ENCODE measurements at regions not wholly inside any gene's neighbourhood (a gene's known extent, or its start where the extent isn't known, plus 50 kb on each side); places are given as distances from the start of the nearest gene placed in this dataset.
"Not testable (repeated sequence)": the region's sequence is repeated elsewhere in the genome, so short reads cannot be mapped to it uniquely, and the experiment has no call there.

DNA sequence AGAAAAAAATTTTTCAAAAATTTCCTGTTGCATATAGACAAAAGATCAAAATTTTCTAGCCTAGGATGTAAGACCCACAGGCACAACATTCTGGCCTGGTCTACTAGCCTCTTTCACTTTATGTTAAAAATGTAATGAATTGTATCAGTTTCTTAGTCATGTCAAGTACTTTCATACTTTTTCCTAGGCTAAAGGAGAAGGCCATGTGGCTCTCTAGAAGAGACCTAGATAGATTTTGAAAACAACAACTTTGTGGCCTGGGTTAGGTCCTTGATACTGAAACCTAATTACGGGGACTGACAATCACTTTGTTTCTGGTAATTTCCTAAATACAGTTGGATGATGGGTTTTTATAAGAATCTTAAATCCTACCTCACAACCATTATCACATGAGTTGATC, 74.8 kb upstream of the FSIP2 start:
- H3K4me1 ChIP-seq (ENCODE audit: control insufficient read depth, insufficient read depth, low read length, poor library complexity, severe bottlenecking): no peaks in the 10 kb centered on the region
- WGBS, 2 experiments (ENCODE audit: insufficient coverage in 2 of 2): no CpG with 5 or more reads among the region's 1 CpG
- H3K36me3 ChIP-seq (ENCODE audit: control insufficient read depth, insufficient read depth, low read length): no peaks in the 10 kb centered on the region
- H3K27ac ChIP-seq (ENCODE audit: low read depth, low read length, severe bottlenecking): no peak overlapping the region
- no peak overlapping the region for H3K4me3 ChIP-seq (ENCODE audit: extremely low read depth, insufficient read depth, low read length, poor library complexity, severe bottlenecking)
- H3K9me3 ChIP-seq (ENCODE audit: control insufficient read depth, low read length): no peaks in the 10 kb centered on the region

DNA sequence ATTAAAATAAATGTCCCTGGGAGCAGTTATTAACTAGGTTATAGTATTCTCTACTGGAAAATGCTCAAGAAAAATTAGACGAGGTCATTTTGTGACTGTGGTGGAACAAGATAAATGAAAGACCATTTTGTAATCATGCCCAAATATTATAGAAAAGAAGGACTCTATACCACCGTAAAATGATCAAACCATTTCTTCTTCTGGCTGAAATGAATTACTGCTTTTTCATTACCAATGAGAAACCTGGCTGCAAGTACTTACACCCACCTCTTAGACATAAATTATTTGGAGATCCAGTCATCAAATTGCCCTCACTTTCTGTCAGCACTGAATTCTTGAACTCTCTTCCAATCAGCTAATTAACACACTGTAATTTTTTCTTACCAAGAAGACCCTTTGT, 74.2 kb upstream of the FSIP2 start:
- WGBS, 2 experiments (ENCODE audit: insufficient coverage in 2 of 2): 100% methylated on average over 1 of the region's 2 CpGs
- no peaks in the 10 kb centered on the region for H3K4me1 ChIP-seq (ENCODE audit: control insufficient read depth, insufficient read depth, low read length, poor library complexity, severe bottlenecking)
- H3K4me3 ChIP-seq (ENCODE audit: extremely low read depth, insufficient read depth, low read length, poor library complexity, severe bottlenecking): no peak overlapping the region
- H3K36me3 ChIP-seq (ENCODE audit: control insufficient read depth, insufficient read depth, low read length): no peaks in the 10 kb centered on the region
- no peak overlapping the region for H3K27ac ChIP-seq (ENCODE audit: low read depth, low read length, severe bottlenecking)
- H3K9me3 ChIP-seq (ENCODE audit: control insufficient read depth, low read length): no peaks in the 10 kb centered on the region

DNA sequence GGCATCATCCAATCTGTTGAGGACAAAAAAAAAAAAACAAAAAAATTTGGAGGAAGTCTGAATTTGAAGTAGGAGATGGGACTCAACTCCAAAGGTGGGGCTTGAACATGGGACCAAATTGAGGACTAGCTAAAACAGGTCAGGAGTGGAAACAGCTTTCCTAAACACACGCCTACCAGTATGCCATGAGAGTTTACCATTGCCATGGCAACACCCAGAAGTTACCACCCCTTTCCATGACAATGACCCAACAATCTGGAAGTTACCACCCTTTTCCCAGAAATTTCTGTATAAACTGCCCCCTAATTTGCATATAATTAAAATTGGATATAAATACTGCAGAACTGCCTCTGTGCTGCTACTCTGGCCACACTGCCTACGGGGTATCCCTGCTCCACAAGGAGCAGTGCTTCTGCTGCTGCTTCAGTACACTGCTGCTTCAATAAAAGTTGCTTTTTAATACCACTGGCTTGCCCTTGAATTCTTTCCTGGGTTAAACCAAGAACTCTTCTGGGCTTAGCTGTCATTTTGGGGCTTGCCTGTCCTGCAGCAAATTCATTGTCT, 73.3 kb upstream of the FSIP2 start:
- Histone ChIP-seq H3K9me3 (ENCODE audit: control insufficient read depth, low read length) (no peaks in the 10 kb centered on the region), H3K36me3 (ENCODE audit: control insufficient read depth, insufficient read depth, low read length) (no peaks in the 10 kb centered on the region), H3K4me1 (ENCODE audit: control insufficient read depth, insufficient read depth, low read length, poor library complexity, severe bottlenecking) (no peaks in the 10 kb centered on the region), H3K4me3 (ENCODE audit: extremely low read depth, insufficient read depth, low read length, poor library complexity, severe bottlenecking) (no peak overlapping the region), H3K27ac (ENCODE audit: low read depth, low read length, severe bottlenecking) (no peak overlapping the region)
- 91 to 100% methylated on average over 2 of the region's 2 CpGs for WGBS, 2 experiments (ENCODE audit: insufficient coverage in 2 of 2)

DNA sequence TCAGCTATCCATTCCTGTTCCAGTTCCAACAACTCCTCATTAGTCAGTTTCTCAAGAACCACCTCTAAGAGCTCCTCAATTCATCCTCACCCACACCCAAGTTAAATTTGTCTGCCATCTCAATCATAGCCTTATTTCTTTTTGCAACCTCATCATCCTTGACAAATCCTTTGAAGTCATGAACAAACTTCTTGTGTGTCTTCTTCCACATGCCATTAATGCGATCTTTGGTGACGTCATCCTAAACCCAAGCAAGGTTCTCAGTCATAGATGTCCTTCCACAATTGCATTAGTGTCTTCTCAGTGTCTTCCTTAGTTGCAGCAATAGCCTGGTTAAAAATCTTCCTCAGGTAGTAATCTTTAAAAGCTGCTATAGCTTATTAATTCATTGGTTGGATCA, 71.2 kb upstream of the FSIP2 start:
- no peaks in the 10 kb centered on the region for H3K9me3 ChIP-seq (ENCODE audit: control insufficient read depth, low read length)
- no peaks in the 10 kb centered on the region for H3K36me3 ChIP-seq (ENCODE audit: control insufficient read depth, insufficient read depth, low read length)
- H3K4me1 ChIP-seq (ENCODE audit: control insufficient read depth, insufficient read depth, low read length, poor library complexity, severe bottlenecking): no peaks in the 10 kb centered on the region
- no peak overlapping the region for H3K27ac ChIP-seq (ENCODE audit: low read depth, low read length, severe bottlenecking)
- WGBS, 2 experiments (ENCODE audit: insufficient coverage in 2 of 2): 94 to 96% methylated on average over 2 of the region's 2 CpGs
- H3K4me3 ChIP-seq (ENCODE audit: extremely low read depth, insufficient read depth, low read length, poor library complexity, severe bottlenecking): no peak overlapping the region

DNA sequence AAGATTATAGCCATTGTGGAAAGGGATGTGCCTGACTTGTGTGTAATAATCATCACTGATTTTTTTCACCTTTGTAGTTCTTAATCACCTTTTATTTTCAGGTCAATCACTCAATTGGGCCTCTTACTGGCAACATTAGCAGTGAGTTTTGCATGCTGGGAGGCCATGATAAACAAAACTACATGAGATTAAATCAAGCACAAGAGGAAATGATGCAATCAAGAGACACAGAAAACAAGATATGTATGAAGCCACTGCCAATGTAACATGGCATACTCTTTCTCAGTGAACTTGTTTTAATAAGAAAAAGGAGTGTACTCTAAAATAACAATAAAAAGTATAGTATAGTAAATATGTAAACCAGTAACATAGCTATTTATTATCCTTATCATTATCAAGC, 69.9 kb upstream of the FSIP2 start:
- Histone ChIP-seq H3K9me3 (ENCODE audit: control insufficient read depth, low read length) (no peaks in the 10 kb centered on the region), H3K36me3 (ENCODE audit: control insufficient read depth, insufficient read depth, low read length) (no peaks in the 10 kb centered on the region), H3K27ac (ENCODE audit: low read depth, low read length, severe bottlenecking) (no peak overlapping the region), H3K4me1 (ENCODE audit: control insufficient read depth, insufficient read depth, low read length, poor library complexity, severe bottlenecking) (no peaks in the 10 kb centered on the region), H3K4me3 (ENCODE audit: extremely low read depth, insufficient read depth, low read length, poor library complexity, severe bottlenecking) (no peak overlapping the region)

DNA sequence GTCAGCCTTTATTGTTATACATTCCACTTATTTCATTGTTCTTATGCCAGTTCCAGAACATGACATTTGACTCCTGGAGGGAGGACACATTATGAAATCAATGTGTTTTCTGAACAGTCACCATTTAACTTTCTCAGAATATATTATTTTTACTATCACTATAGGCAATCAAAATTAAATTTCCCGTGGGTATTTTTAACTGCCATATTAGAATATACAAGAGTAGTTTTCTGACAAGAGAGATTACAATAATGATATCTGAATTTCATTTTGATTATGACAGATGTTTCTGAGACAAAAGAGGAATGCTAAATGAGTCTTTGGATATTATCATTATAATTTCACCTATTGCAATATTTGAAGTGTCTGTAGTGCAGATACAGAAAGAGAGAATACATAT, 64.4 kb upstream of the FSIP2 start:
- no peaks in the 10 kb centered on the region for H3K4me1 ChIP-seq (ENCODE audit: control insufficient read depth, insufficient read depth, low read length, poor library complexity, severe bottlenecking)
- no peak overlapping the region for H3K4me3 ChIP-seq (ENCODE audit: extremely low read depth, insufficient read depth, low read length, poor library complexity, severe bottlenecking)
- H3K9me3 ChIP-seq (ENCODE audit: control insufficient read depth, low read length): peaks cover 6% of the 10 kb centered on the region
- no CpG with 5 or more reads among the region's 1 CpG for WGBS, 2 experiments (ENCODE audit: insufficient coverage in 2 of 2)
- no peaks in the 10 kb centered on the region for H3K36me3 ChIP-seq (ENCODE audit: control insufficient read depth, insufficient read depth, low read length)
- H3K27ac ChIP-seq (ENCODE audit: low read depth, low read length, severe bottlenecking): no peak overlapping the region

DNA sequence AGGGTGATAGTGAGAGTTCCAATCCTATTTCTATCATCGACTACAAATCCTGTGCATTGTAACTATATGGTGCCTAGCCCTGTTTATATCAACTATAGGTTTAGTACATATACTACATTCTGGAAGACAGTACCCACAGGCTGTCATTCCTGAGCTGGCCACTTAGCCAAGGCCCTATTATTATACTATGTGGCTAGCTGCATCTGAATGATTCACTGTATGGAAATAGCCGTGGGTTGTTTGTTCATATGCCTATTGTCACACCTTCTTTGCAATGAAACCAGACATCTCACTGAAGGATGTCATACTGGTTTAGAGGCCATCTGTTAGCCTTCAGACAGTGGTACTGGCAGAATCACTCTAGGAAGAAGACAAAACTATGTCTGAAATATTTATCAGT, 62.3 kb upstream of the FSIP2 start:
- peaks cover 6% of the 10 kb centered on the region for H3K9me3 ChIP-seq (ENCODE audit: control insufficient read depth, low read length)
- H3K4me3 ChIP-seq (ENCODE audit: extremely low read depth, insufficient read depth, low read length, poor library complexity, severe bottlenecking): no peak overlapping the region
- H3K36me3 ChIP-seq (ENCODE audit: control insufficient read depth, insufficient read depth, low read length): no peaks in the 10 kb centered on the region
- 80% methylated on average over 1 of the region's 2 CpGs; no CpG with 5 or more reads in 1 of the 2 experiments for WGBS, 2 experiments (ENCODE audit: insufficient coverage in 2 of 2)
- no peaks in the 10 kb centered on the region for H3K4me1 ChIP-seq (ENCODE audit: control insufficient read depth, insufficient read depth, low read length, poor library complexity, severe bottlenecking)
- H3K27ac ChIP-seq (ENCODE audit: low read depth, low read length, severe bottlenecking): no peak overlapping the region

DNA sequence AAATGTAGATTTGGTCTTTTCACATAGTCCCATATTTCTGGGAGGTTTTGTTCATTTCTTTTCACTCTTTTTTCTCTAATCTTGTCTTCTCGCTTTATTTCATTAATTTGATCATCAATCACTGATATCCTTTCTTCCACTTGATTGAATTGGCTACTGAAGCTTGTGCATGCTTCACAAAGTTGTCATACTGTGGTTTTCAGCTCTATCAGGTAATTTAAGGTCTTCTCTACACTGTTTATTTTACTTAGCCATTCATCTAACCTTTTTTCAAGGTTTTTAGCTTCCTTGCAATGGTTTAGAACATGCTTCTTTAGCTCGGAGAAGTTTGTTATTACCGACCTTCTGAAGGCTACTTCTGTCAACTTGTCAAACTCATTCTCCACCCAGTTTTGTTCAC, 51.6 kb upstream of the FSIP2 start:
- H3K27ac ChIP-seq (ENCODE audit: low read depth, low read length, severe bottlenecking); H3K9me3 ChIP-seq (ENCODE audit: control insufficient read depth, low read length): not testable (repeated sequence)
- WGBS, 2 experiments (ENCODE audit: insufficient coverage in 2 of 2): 93 to 100% methylated on average over 1 to 3 of the region's 3 CpGs

GRCh38 chr2:185687967-185688366, 50.6 kb upstream of the FSIP2 start:
- no peak overlapping the region for H3K4me3 ChIP-seq (ENCODE audit: extremely low read depth, insufficient read depth, low read length, poor library complexity, severe bottlenecking)
- H3K9me3 ChIP-seq (ENCODE audit: control insufficient read depth, low read length): no peaks in the 10 kb centered on the region

More for the DNA sequence above, 51.6 kb upstream of the FSIP2 start:
- H3K36me3 ChIP-seq (ENCODE audit: control insufficient read depth, insufficient read depth, low read length); H3K4me3 ChIP-seq (ENCODE audit: extremely low read depth, insufficient read depth, low read length, poor library complexity, severe bottlenecking); H3K4me1 ChIP-seq (ENCODE audit: control insufficient read depth, insufficient read depth, low read length, poor library complexity, severe bottlenecking): not testable (repeated sequence)

More at GRCh38 chr2:185687967-185688366, 50.6 kb upstream of the FSIP2 start:
- WGBS, 2 experiments (ENCODE audit: insufficient coverage in 2 of 2): 94% methylated on average over 3 to 7 of the region's 7 CpGs
- Histone ChIP-seq H3K27ac (ENCODE audit: low read depth, low read length, severe bottlenecking) (no peak overlapping the region), H3K4me1 (ENCODE audit: control insufficient read depth, insufficient read depth, low read length, poor library complexity, severe bottlenecking) (peaks cover 9% of the 10 kb centered on the region), H3K36me3 (ENCODE audit: control insufficient read depth, insufficient read depth, low read length) (no peaks in the 10 kb centered on the region)

Data from mesodermal cell (in vitro differentiated cells).